OCI-LY7 (cell line): ENCODE measurements at regions not wholly inside any gene's neighbourhood (a gene's known extent, or its start where the extent isn't known, plus 50 kb on each side); places are given as distances from the start of the nearest gene placed in this dataset.

ENCODE experiments used
- BruUV-seq: library from RNA; stranded (reverse); fragments of 400-500 nt; replicated peaks from 2 replicates; lab custom pipeline; 2021; lab: Mats Ljungman, UMichigan
- CTCF ChIA-PET: fragments of 300-600 bp; sonication (Branson Sonifier 250); formaldehyde crosslinking; loops from one replicate; lab custom pipeline; 2022; ENCODE audit warnings: antibody characterized with exemption; ENCODE audit not compliant: unreplicated experiment; lab: Charles Lee
- POLR2A ChIA-PET: fragments of 300-600 bp; sonication (Branson Sonifier 250); formaldehyde crosslinking; loops from one replicate; lab custom pipeline; 2022; ENCODE audit warnings: antibody characterized with exemption; lab: Charles Lee
- DNase-seq: peaks from one replicate; pipeline ENCODE4 v3.0.0-alpha.2; 2015; ENCODE audit warnings: low spot score
- H2AFZ ChIP-seq: fragments of 200-600 bp; sonication (generic), shearing (Covaris generic); 2 replicates; pipeline ENCODE4 v1.6.1; 2014; ENCODE audit warnings: mild to moderate bottlenecking, antibody characterized with exemption, low read length, moderate library complexity
- H3K27ac ChIP-seq: fragments of 200-600 bp; sonication (generic); 2 replicates; pipeline ENCODE4 v1.5.1; 2014; ENCODE audit warnings: mixed run types, low read depth, mild to moderate bottlenecking, moderate library complexity, low read length, inconsistent platforms; ENCODE audit not compliant: poor library complexity, severe bottlenecking
- H3K36me3 ChIP-seq: fragments of 200-600 bp; sonication (generic); 2 replicates; pipeline ENCODE4 v1.6.1; 2014; ENCODE audit warnings: mild to moderate bottlenecking, antibody characterized with exemption, low read length, moderate library complexity, mixed read lengths; ENCODE audit not compliant: insufficient read depth
- H3K4me1 ChIP-seq: fragments of 200-600 bp; sonication (generic); 2 replicates; pipeline ENCODE4 v1.5.1; 2014; ENCODE audit warnings: mild to moderate bottlenecking, low read length; ENCODE audit not compliant: insufficient read depth, poor library complexity, severe bottlenecking
- H3K4me2 ChIP-seq: fragments of 200-600 bp; sonication (generic); 2 replicates; pipeline ENCODE4 v1.6.1; 2014; ENCODE audit warnings: mild to moderate bottlenecking, low read length
- H3K4me3 ChIP-seq: fragments of 200-600 bp; sonication (generic); 2 replicates; pipeline ENCODE4 v1.5.1; 2014; ENCODE audit warnings: mild to moderate bottlenecking, low read depth, low read length; ENCODE audit not compliant: poor library complexity, severe bottlenecking
- H3K79me2 ChIP-seq: fragments of 200-600 bp; sonication (generic); 2 replicates; pipeline ENCODE4 v1.6.1; 2016; ENCODE audit warnings: low read depth, mild to moderate bottlenecking, low read length, moderate library complexity, mixed read lengths; ENCODE audit not compliant: insufficient read depth
- H3K9me2 ChIP-seq: fragments of 200-600 bp; sonication (generic); 2 replicates; pipeline ENCODE4 v1.6.1; 2016; ENCODE audit warnings: mild to moderate bottlenecking, low read length, mixed read lengths; ENCODE audit not compliant: insufficient read depth
- H3K9me3 ChIP-seq: fragments of 200-600 bp; sonication (generic); 2 replicates; pipeline ENCODE4 v1.6.1; 2014; ENCODE audit warnings: mild to moderate bottlenecking, mixed run types, low read length, mixed read lengths
- H4K20me1 ChIP-seq: fragments of 200-600 bp; sonication (generic); 2 replicates; pipeline ENCODE4 v1.6.1; 2014; ENCODE audit warnings: mild to moderate bottlenecking, antibody characterized with exemption, low read length, moderate library complexity, mixed read lengths; ENCODE audit not compliant: insufficient read depth
- EZH2phosphoT487 ChIP-seq: fragments of 200-600 bp; sonication (generic); IDR thresholded peaks from 2 replicates; pipeline ENCODE4 v1.6.1; 2018; ENCODE audit warnings: low read depth, borderline replicate concordance, mild to moderate bottlenecking, mixed run types, antibody characterized with exemption, low read length, moderate library complexity, mixed read lengths
- intact Hi-C: fragments of 100-400 bp; cut with micrococcal nuclease; formaldehyde crosslinking; loops from one replicate; pipeline ENCODE4 v1.10.0; 2022; ENCODE audit not compliant: unreplicated experiment
- TF ChIP-seq, protein P1 (sequence below): fragments of 200-600 bp; sonication (generic); conservative IDR thresholded peaks from 2 replicates; pipeline ENCODE4 v1.5.1; 2014; ENCODE audit warnings: mild to moderate bottlenecking, antibody characterized with exemption, low read length, moderate library complexity, mixed read lengths

DNA sequence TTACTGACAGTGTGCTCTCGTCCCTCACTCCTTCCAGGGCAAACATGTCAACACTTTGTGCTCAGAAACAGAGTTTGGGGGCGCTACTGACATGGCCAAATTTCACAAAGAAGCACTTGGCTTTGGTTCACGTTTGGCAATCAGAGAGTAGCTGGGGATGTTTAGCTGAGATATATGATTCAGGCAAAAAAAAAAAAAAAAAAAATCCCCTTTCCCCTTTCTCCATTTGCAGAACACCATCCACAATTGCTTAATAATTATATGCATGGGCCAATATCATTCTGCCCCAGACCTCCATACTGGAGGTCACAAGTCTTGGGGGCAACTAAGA, 128.4 kb upstream of the ADGRF1 start:
- no TSS peak for BruUV-seq
- Histone ChIP-seq H3K4me3 (no peak overlapping the region), H3K9me2 (no peaks in the 10 kb centered on the region), H2AFZ (peak overlapping the region; percentile 52; the same call in 1 of the 2 replicates), H3K4me1 (peaks cover 16% of the 10 kb centered on the region), H4K20me1 (no peaks in the 10 kb centered on the region), H3K4me2 (no peak overlapping the region), H3K9me3 (no peaks in the 10 kb centered on the region; the same call in 1 of the 2 replicates), H3K79me2 (no peaks in the 10 kb centered on the region), H3K27ac (no peak overlapping the region), H3K36me3 (no peaks in the 10 kb centered on the region)
- POLR2A ChIA-PET = interaction anchor here (0.6 kb wide), 1 partner anchor 35 kb away, joined by 4 read pairs; no protein-coding TSS in a partner anchor
- no peak for DNase-seq
- TF ChIP-seq, protein P1, sequence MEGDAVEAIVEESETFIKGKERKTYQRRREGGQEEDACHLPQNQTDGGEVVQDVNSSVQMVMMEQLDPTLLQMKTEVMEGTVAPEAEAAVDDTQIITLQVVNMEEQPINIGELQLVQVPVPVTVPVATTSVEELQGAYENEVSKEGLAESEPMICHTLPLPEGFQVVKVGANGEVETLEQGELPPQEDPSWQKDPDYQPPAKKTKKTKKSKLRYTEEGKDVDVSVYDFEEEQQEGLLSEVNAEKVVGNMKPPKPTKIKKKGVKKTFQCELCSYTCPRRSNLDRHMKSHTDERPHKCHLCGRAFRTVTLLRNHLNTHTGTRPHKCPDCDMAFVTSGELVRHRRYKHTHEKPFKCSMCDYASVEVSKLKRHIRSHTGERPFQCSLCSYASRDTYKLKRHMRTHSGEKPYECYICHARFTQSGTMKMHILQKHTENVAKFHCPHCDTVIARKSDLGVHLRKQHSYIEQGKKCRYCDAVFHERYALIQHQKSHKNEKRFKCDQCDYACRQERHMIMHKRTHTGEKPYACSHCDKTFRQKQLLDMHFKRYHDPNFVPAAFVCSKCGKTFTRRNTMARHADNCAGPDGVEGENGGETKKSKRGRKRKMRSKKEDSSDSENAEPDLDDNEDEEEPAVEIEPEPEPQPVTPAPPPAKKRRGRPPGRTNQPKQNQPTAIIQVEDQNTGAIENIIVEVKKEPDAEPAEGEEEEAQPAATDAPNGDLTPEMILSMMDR = 0 out of 2 replicates have a peak, but pooled peaks have one; percentile 10
- TF ChIP-seq EZH2phosphoT487 = no peak
- intact Hi-C loops = no loop called here
- CTCF ChIA-PET = interaction anchor here (1.2 kb wide), 1 partner anchor 17 kb away, joined by 3 read pairs; no protein-coding TSS in a partner anchor

DNA sequence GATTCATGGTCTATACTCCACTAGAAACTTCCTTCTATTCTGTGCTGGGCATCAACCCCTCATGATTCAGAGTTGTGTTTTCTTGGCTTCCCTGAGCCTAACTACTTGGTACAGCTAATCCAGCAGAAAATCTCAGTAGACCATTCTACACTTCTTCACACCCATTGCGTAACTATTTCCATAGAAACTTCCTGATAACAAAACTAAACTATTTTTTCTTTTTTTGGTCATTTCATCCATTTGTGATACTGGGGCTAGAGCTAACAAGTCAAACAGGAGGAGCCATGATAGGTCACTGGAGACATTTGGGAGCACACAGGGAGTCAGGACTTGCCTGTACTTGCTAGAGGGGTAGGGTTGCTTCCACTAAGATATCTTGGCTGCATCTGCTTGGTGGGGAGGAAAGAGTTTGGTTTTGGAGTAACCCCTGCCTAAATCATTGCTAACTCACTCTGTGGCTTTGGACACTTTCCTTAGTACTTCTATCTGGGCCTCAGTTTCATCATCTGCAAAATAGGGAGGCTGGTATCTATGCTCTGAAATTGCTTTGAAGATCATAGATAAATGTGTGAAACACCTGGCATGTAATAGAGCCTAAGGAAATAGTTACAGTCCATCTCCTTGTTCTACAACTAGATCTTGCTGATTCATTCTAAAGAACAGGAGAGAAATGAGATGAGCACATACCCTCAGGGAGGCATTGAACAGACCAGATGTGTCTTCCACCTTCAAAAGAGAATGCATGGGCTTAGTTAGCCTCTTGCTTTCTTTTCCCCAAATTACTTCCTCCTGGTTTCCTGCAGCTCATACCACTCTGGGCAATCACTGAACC, 127.9 kb upstream of the ADGRF1 start:
- ChIA-PET CTCF (no interaction called here), POLR2A (interaction anchor here (0.6 to 0.9 kb wide), 2 partner anchors 11 to 35 kb away, joined by 3 to 4 read pairs; no protein-coding TSS in a partner anchor)
- TF ChIP-seq, protein P1 = no peak
- no peak for TF ChIP-seq EZH2phosphoT487
- no peaks in the 10 kb centered on the region for H3K79me2 ChIP-seq
- no peaks in the 10 kb centered on the region for H4K20me1 ChIP-seq
- H3K27ac ChIP-seq = no peak overlapping the region
- no peak overlapping the region for H3K4me2 ChIP-seq
- H2AFZ ChIP-seq = peak overlapping the region; percentile 52; the same call in 1 of the 2 replicates
- peak; percentile 22 for DNase-seq
- BruUV-seq = no TSS peak
- no peak overlapping the region for H3K4me3 ChIP-seq
- peaks cover 16% of the 10 kb centered on the region for H3K4me1 ChIP-seq
- no peaks in the 10 kb centered on the region for H3K9me2 ChIP-seq
- no peaks in the 10 kb centered on the region; the same call in 1 of the 2 replicates for H3K9me3 ChIP-seq
- intact Hi-C loops = no loop called here
- H3K36me3 ChIP-seq = no peaks in the 10 kb centered on the region

DNA sequence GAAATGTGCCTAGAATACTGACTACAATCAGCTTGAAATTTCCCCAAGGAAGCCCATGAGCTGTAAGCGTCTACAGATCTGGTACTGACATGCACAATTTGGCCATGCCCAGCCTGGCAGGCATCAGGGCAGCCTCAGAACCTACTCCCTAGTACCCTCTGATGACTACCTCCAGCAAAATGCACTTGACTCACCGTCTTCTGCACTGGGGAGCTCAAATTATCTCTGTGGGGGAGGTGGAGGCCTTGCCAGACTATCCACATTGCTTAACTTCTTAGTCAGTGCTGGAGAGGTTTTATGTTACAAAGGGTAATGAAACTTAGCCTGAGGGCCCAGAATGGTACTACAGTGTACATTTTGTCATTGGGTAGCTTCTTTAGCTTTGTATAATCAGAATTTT, 126.0 kb upstream of the ADGRF1 start:
- Histone ChIP-seq H3K9me3 (no peaks in the 10 kb centered on the region; the same call in 1 of the 2 replicates), H3K9me2 (no peaks in the 10 kb centered on the region), H3K4me2 (no peak overlapping the region), H3K4me1 (peaks cover 23% of the 10 kb centered on the region), H3K27ac (no peak overlapping the region), H4K20me1 (no peaks in the 10 kb centered on the region), H2AFZ (no peak overlapping the region), H3K36me3 (no peaks in the 10 kb centered on the region), H3K79me2 (no peaks in the 10 kb centered on the region), H3K4me3 (no peak overlapping the region)
- CTCF ChIA-PET = no interaction called here
- TF ChIP-seq, protein P1 = no peak
- no peak for TF ChIP-seq EZH2phosphoT487
- intact Hi-C loops = no loop called here
- POLR2A ChIA-PET = interaction anchor here (1.2 kb wide), 1 partner anchor 15 kb away, joined by 3 read pairs; no protein-coding TSS in a partner anchor
- no peak for DNase-seq
- no TSS peak for BruUV-seq
